Mononuclear cell (primary cell): ENCODE measurements at regions not wholly inside any gene's neighbourhood (a gene's known extent, or its start where the extent isn't known, plus 50 kb on each side); places are given as distances from the start of the nearest gene placed in this dataset.

Source experiments
- H3K27me3 ChIP-seq: 2 replicates; pipeline ENCODE4 v1.6.0; 2011; ENCODE audit warnings: low read length, control low read depth; ENCODE audit not compliant: insufficient read depth
- H3K4me1 ChIP-seq: 2 replicates; pipeline ENCODE4 v1.5.1; 2011; ENCODE audit warnings: mild to moderate bottlenecking, low read length, control low read depth; ENCODE audit not compliant: insufficient read depth
- H3K4me3 ChIP-seq: 2 replicates; pipeline ENCODE4 v1.5.1; 2011; ENCODE audit warnings: mild to moderate bottlenecking, low read length, moderate library complexity
- H3K9me3 ChIP-seq: 2 replicates; pipeline ENCODE4 v1.5.1; 2011; ENCODE audit warnings: low read depth, mild to moderate bottlenecking, control low read depth, low read length

GRCh38 chr13:29908416-29909080, 58.1 kb upstream of the UBL3 start:
- Histone ChIP-seq H3K27me3 (no peaks in the 10 kb centered on the region), H3K4me1 (peaks cover 4% of the 10 kb centered on the region), H3K9me3 (no peaks in the 10 kb centered on the region), H3K4me3 (no peak overlapping the region)

- Histone ChIP-seq H3K4me1 (peaks cover 12% of the 10 kb centered on the region), H3K9me3 (no peaks in the 10 kb centered on the region), H3K27me3 (no peaks in the 10 kb centered on the region), H3K4me3 (no peak overlapping the region)
Measured at GRCh38 chr13:29907670-29908069, 57.3 kb upstream of the UBL3 start.

GRCh38 chr13:29906432-29907011, 56.1 kb upstream of the UBL3 start:
- peaks cover 18% of the 10 kb centered on the region for H3K4me1 ChIP-seq
- H3K4me3 ChIP-seq: no peak overlapping the region
- no peaks in the 10 kb centered on the region for H3K27me3 ChIP-seq
- no peaks in the 10 kb centered on the region for H3K9me3 ChIP-seq

- Histone ChIP-seq H3K4me3 (no peak overlapping the region), H3K4me1 (peaks cover 18% of the 10 kb centered on the region), H3K27me3 (no peaks in the 10 kb centered on the region), H3K9me3 (no peaks in the 10 kb centered on the region)
Measured at GRCh38 chr13:29905845-29906244, 55.4 kb upstream of the UBL3 start.

- H3K27me3 ChIP-seq: no peaks in the 10 kb centered on the region
- no peak overlapping the region for H3K4me3 ChIP-seq
- peaks cover 18% of the 10 kb centered on the region for H3K4me1 ChIP-seq
- no peaks in the 10 kb centered on the region for H3K9me3 ChIP-seq
Measured at GRCh38 chr13:29903996-29904395, 53.6 kb upstream of the UBL3 start.

GRCh38 chr13:29903543-29903942, 53.1 kb upstream of the UBL3 start:
- Histone ChIP-seq H3K27me3 (no peaks in the 10 kb centered on the region), H3K4me3 (no peak overlapping the region), H3K9me3 (no peaks in the 10 kb centered on the region), H3K4me1 (peaks cover 18% of the 10 kb centered on the region)

GRCh38 chr13:29902632-29903305, 52.4 kb upstream of the UBL3 start:
- H3K27me3 ChIP-seq: no peaks in the 10 kb centered on the region
- H3K9me3 ChIP-seq: no peaks in the 10 kb centered on the region
- H3K4me3 ChIP-seq: no peak overlapping the region
- peaks cover 18% of the 10 kb centered on the region for H3K4me1 ChIP-seq

- no peaks in the 10 kb centered on the region for H3K27me3 ChIP-seq
- H3K4me3 ChIP-seq: no peak overlapping the region
- peaks cover 18% of the 10 kb centered on the region for H3K4me1 ChIP-seq
- H3K9me3 ChIP-seq: no peaks in the 10 kb centered on the region
Measured at GRCh38 chr13:29901710-29902631, 51.6 kb upstream of the UBL3 start.
